ENCODE measurements at regions not wholly inside any gene's neighbourhood (a gene's known extent, or its start where the extent isn't known, plus 50 kb on each side); places are given as distances from the start of the nearest gene placed in this dataset.

DNA sequence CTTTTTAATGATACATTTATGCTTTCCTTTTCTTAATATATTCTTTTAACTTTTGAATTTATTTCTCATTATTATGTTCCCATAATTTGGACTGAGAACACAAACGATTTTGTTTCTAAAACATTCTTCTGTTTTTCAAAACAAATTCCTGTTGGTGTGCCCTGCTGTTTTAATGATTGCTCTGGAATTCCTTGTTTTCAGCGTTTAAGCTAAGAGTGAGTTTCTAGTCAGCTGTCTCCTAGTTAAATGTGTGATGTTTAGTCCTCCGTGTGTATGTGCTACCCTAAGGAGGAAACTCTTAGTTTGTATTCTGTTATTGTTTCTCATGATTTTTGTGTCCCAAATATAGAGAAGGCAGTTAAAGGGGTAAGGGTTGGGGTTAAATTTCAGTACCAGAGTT lies 306.1 kb upstream of the RGS17 start:
- TF ChIP-seq, protein P1, sequence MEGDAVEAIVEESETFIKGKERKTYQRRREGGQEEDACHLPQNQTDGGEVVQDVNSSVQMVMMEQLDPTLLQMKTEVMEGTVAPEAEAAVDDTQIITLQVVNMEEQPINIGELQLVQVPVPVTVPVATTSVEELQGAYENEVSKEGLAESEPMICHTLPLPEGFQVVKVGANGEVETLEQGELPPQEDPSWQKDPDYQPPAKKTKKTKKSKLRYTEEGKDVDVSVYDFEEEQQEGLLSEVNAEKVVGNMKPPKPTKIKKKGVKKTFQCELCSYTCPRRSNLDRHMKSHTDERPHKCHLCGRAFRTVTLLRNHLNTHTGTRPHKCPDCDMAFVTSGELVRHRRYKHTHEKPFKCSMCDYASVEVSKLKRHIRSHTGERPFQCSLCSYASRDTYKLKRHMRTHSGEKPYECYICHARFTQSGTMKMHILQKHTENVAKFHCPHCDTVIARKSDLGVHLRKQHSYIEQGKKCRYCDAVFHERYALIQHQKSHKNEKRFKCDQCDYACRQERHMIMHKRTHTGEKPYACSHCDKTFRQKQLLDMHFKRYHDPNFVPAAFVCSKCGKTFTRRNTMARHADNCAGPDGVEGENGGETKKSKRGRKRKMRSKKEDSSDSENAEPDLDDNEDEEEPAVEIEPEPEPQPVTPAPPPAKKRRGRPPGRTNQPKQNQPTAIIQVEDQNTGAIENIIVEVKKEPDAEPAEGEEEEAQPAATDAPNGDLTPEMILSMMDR (IDR thresholded peaks at IDR 0.05; ENCODE audit: low read depth, low read length, missing input control): no peak
- TF ChIP-seq YY1 (IDR thresholded peaks at IDR 0.05) (no peak), TAF1 (conservative IDR thresholded peaks at IDR 0.05) (no peak), RAD21 (IDR thresholded peaks at IDR 0.05) (no peak), FOXA1 (IDR thresholded peaks at IDR 0.05) (no peak), JUND (IDR thresholded peaks at IDR 0.05) (no peak), EGR1 (IDR thresholded peaks at IDR 0.05; ENCODE audit: low read depth in 2 of 2) (no peak)
- TF ChIP-seq, protein P2, sequence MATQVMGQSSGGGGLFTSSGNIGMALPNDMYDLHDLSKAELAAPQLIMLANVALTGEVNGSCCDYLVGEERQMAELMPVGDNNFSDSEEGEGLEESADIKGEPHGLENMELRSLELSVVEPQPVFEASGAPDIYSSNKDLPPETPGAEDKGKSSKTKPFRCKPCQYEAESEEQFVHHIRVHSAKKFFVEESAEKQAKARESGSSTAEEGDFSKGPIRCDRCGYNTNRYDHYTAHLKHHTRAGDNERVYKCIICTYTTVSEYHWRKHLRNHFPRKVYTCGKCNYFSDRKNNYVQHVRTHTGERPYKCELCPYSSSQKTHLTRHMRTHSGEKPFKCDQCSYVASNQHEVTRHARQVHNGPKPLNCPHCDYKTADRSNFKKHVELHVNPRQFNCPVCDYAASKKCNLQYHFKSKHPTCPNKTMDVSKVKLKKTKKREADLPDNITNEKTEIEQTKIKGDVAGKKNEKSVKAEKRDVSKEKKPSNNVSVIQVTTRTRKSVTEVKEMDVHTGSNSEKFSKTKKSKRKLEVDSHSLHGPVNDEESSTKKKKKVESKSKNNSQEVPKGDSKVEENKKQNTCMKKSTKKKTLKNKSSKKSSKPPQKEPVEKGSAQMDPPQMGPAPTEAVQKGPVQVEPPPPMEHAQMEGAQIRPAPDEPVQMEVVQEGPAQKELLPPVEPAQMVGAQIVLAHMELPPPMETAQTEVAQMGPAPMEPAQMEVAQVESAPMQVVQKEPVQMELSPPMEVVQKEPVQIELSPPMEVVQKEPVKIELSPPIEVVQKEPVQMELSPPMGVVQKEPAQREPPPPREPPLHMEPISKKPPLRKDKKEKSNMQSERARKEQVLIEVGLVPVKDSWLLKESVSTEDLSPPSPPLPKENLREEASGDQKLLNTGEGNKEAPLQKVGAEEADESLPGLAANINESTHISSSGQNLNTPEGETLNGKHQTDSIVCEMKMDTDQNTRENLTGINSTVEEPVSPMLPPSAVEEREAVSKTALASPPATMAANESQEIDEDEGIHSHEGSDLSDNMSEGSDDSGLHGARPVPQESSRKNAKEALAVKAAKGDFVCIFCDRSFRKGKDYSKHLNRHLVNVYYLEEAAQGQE (IDR thresholded peaks at IDR 0.05): no peak
- TF ChIP-seq, protein P3, sequence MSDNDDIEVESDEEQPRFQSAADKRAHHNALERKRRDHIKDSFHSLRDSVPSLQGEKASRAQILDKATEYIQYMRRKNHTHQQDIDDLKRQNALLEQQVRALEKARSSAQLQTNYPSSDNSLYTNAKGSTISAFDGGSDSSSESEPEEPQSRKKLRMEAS (IDR thresholded peaks at IDR 0.05): no peak
